Keratinocyte (primary cell): ENCODE measurements at regions not wholly inside any gene's neighbourhood (a gene's known extent, or its start where the extent isn't known, plus 50 kb on each side); places are given as distances from the start of the nearest gene placed in this dataset.

Source experiments
- DNase-seq: peaks from one replicate; pipeline ENCODE4 v3.0.0-alpha.2; 2011; ENCODE audit warnings: low read depth, missing footprints, low spot score
- FAIRE-seq: peaks from 2 replicates; lab custom pipeline; 2011; peaks lifted over from hg19 to GRCh38; lab: Jason Lieb, UNC
- H2AFZ ChIP-seq: 2 replicates; pipeline ENCODE4 v1.6.0; 2012; ENCODE audit warnings: low read length, control low read depth, inconsistent platforms; ENCODE audit not compliant: control insufficient read depth
- H3K27ac ChIP-seq: 2 replicates; pipeline ENCODE4 v1.5.1; 2011; ENCODE audit warnings: low read length; ENCODE audit not compliant: control insufficient read depth, insufficient read depth
- H3K27me3 ChIP-seq: 3 replicates; pipeline ENCODE4 v1.6.0; 2011; ENCODE audit warnings: low read length; ENCODE audit not compliant: control insufficient read depth, insufficient read depth; ENCODE audit errors: extremely low read depth
- H3K36me3 ChIP-seq, 2 experiments: 2 replicates in 1 of 2; 3 replicates in 1 of 2; pipeline ENCODE4 v1.5.1; 2011; ENCODE audit warnings: low read length in 2 of 2, mild to moderate bottlenecking in 1 of 2; ENCODE audit not compliant: control insufficient read depth in 2 of 2, insufficient read depth in 2 of 2; ENCODE audit errors: extremely low read depth in 1 of 2
- H3K4me1 ChIP-seq: 3 replicates; pipeline ENCODE4 v1.5.1; 2011; ENCODE audit warnings: low read length; ENCODE audit not compliant: control insufficient read depth, insufficient read depth; ENCODE audit errors: extremely low read depth
- H3K4me2 ChIP-seq: 3 replicates; pipeline ENCODE4 v1.6.0; 2011; ENCODE audit warnings: low read depth, low read length; ENCODE audit not compliant: control insufficient read depth, insufficient read depth; ENCODE audit errors: extremely low read depth
- H3K4me3 ChIP-seq, 3 experiments: fragments of 200-600 bp in 1 of 3; sonication (generic) in 1 of 3; 2 replicates in 2 of 3; 3 replicates in 1 of 3; pipeline ENCODE4 v1.5.1; 2011 to 2016; ENCODE audit warnings: low read length in 3 of 3, mild to moderate bottlenecking in 3 of 3, control low read depth in 2 of 3, inconsistent platforms in 1 of 3, low read depth in 1 of 3, mixed read lengths in 1 of 3, mixed run types in 1 of 3, moderate library complexity in 1 of 3; ENCODE audit not compliant: control insufficient read depth in 2 of 3, insufficient read depth in 2 of 3; ENCODE audit errors: extremely low read depth in 1 of 3
- H3K79me2 ChIP-seq: 2 replicates; pipeline ENCODE4 v1.6.0; 2012; ENCODE audit warnings: low read length; ENCODE audit not compliant: control insufficient read depth, insufficient read depth
- H3K9ac ChIP-seq: 3 replicates; pipeline ENCODE4 v1.6.0; 2011; ENCODE audit warnings: low read length; ENCODE audit not compliant: control insufficient read depth, insufficient read depth; ENCODE audit errors: extremely low read depth
- H3K9me1 ChIP-seq: 3 replicates; pipeline ENCODE4 v1.6.0; 2011; ENCODE audit warnings: low read length; ENCODE audit not compliant: control insufficient read depth, insufficient read depth; ENCODE audit errors: extremely low read depth
- H3K9me3 ChIP-seq: 2 replicates; pipeline ENCODE4 v1.5.1; 2012; ENCODE audit warnings: low read depth, low read length; ENCODE audit not compliant: control insufficient read depth
- H4K20me1 ChIP-seq: 3 replicates; pipeline ENCODE4 v1.6.0; 2011; ENCODE audit warnings: low read length; ENCODE audit not compliant: control insufficient read depth, insufficient read depth; ENCODE audit errors: extremely low read depth
- CTCF ChIP-seq, 3 experiments: IDR thresholded peaks in 1 of 3; conservative IDR thresholded peaks in 1 of 3; optimal IDR thresholded peaks in 1 of 3; 2 replicates in 2 of 3; 3 replicates in 1 of 3; pipeline versions ENCODE3 to v1.5.1; 2011; ENCODE audit warnings: low read length in 3 of 3, mild to moderate bottlenecking in 3 of 3, moderate library complexity in 2 of 3, control low read depth in 1 of 3, inconsistent platforms in 1 of 3; ENCODE audit not compliant: insufficient read depth in 2 of 3; ENCODE audit errors: extremely low read depth in 1 of 3
- EZH2 ChIP-seq: IDR thresholded peaks from one replicate; pipeline ENCODE4 v1.6.1; 2012; ENCODE audit warnings: inconsistent platforms, mild to moderate bottlenecking, low read length, moderate library complexity
- dilution Hi-C: fragments of 300-500 bp; cut with MboI; formaldehyde crosslinking; loops from one replicate; pipeline ENCODE4 v1.7.0; 2020; ENCODE audit warnings: low sequenced_read_pairs; ENCODE audit not compliant: extremely low pct_ligation_motif_present

GRCh38 chr10:65083222-65083621 lies 1562.0 kb downstream of the REEP3 start:
- no peaks in the 10 kb centered on the region for H3K9me1 ChIP-seq
- H3K4me2 ChIP-seq, result no peak overlapping the region
- no peak overlapping the region for H3K4me3 ChIP-seq
- H3K27me3 ChIP-seq, result no peaks in the 10 kb centered on the region
- no peaks in the 10 kb centered on the region for H3K9me3 ChIP-seq
- no peak overlapping the region for H3K9ac ChIP-seq
- TF ChIP-seq EZH2 (no peak), CTCF (optimal IDR thresholded peaks at IDR 0.05 in 1 of 3, IDR thresholded peaks at IDR 0.05 in 1 of 3, conservative IDR thresholded peaks at IDR 0.05 in 1 of 3; ENCODE audit: extremely low read depth in 1 of 3, insufficient read depth in 2 of 3, low read length in 3 of 3) (no peak)
- dilution Hi-C loops, result no loop called here
- no peak overlapping the region for H3K27ac ChIP-seq
- no peaks in the 10 kb centered on the region for H3K4me1 ChIP-seq
- no peak overlapping the region for H2AFZ ChIP-seq
- no peaks in the 10 kb centered on the region for H3K36me3 ChIP-seq
- no peak for DNase-seq
- H4K20me1 ChIP-seq, result no peaks in the 10 kb centered on the region
- H3K79me2 ChIP-seq, result no peaks in the 10 kb centered on the region
- FAIRE-seq, result no peak

GRCh38 chr10:65090991-65091390 lies 1569.8 kb downstream of the REEP3 start:
- H3K27me3 ChIP-seq, result no peaks in the 10 kb centered on the region
- TF ChIP-seq CTCF (optimal IDR thresholded peaks at IDR 0.05 in 1 of 3, IDR thresholded peaks at IDR 0.05 in 1 of 3, conservative IDR thresholded peaks at IDR 0.05 in 1 of 3; ENCODE audit: extremely low read depth in 1 of 3, insufficient read depth in 2 of 3, low read length in 3 of 3) (no peak), EZH2 (no peak)
- FAIRE-seq, result no peak
- no peak overlapping the region for H3K4me2 ChIP-seq
- no peak overlapping the region for H3K27ac ChIP-seq
- H3K4me1 ChIP-seq, result no peaks in the 10 kb centered on the region
- no peaks in the 10 kb centered on the region for H3K36me3 ChIP-seq
- no peaks in the 10 kb centered on the region for H3K79me2 ChIP-seq
- H3K9ac ChIP-seq, result no peak overlapping the region
- no peaks in the 10 kb centered on the region for H4K20me1 ChIP-seq
- H3K4me3 ChIP-seq, result no peak overlapping the region
- no peaks in the 10 kb centered on the region for H3K9me1 ChIP-seq
- no peak overlapping the region for H2AFZ ChIP-seq
- H3K9me3 ChIP-seq, result no peaks in the 10 kb centered on the region
- DNase-seq, result no peak
- dilution Hi-C loops, result no loop called here
